GM19397 (cell line): ENCODE measurements at regions not wholly inside any gene's neighbourhood (a gene's known extent, or its start where the extent isn't known, plus 50 kb on each side); places are given as distances from the start of the nearest gene placed in this dataset.

Experiments
- ATAC-seq: cut with Tn5 transposase; IDR thresholded peaks from one replicate; pipeline ENCODE4 v1.9.1; 2021; ENCODE audit warnings: mild to moderate bottlenecking, moderate library complexity; ENCODE audit not compliant: unreplicated experiment

GRCh38 chr4:61036071-61036684 lies 163.9 kb upstream of the ADGRL3 start:
- no peak for ATAC-seq

- ATAC-seq = no peak
These were observed 158.6 kb upstream of the ADGRL3 start for GRCh38 chr4:61041527-61041926.

GRCh38 chr4:61044837-61045236 lies 155.3 kb upstream of the ADGRL3 start:
- ATAC-seq = no peak

GRCh38 chr4:61049018-61049417 lies 151.1 kb upstream of the ADGRL3 start:
- ATAC-seq = no peak

GRCh38 chr4:61067381-61067780 lies 132.7 kb upstream of the ADGRL3 start:
- ATAC-seq = no peak

- no peak for ATAC-seq
These were observed 132.1 kb upstream of the ADGRL3 start for GRCh38 chr4:61068060-61068459.

- ATAC-seq = no peak
These were observed 131.4 kb upstream of the ADGRL3 start for GRCh38 chr4:61068745-61069144.

GRCh38 chr4:61070269-61070668 lies 129.9 kb upstream of the ADGRL3 start:
- ATAC-seq = no peak

- ATAC-seq = no peak
These were observed 120.7 kb upstream of the ADGRL3 start for GRCh38 chr4:61079427-61079826.

- no peak for ATAC-seq
These were observed 120.2 kb upstream of the ADGRL3 start for GRCh38 chr4:61079976-61080375.

GRCh38 chr4:61085534-61085933 lies 114.6 kb upstream of the ADGRL3 start:
- ATAC-seq = no peak

- ATAC-seq = no peak
These were observed 113.8 kb upstream of the ADGRL3 start for GRCh38 chr4:61086357-61086756.

- ATAC-seq = no peak
These were observed 113.1 kb upstream of the ADGRL3 start for GRCh38 chr4:61086979-61087378.

GRCh38 chr4:61094854-61095598 lies 105.1 kb upstream of the ADGRL3 start:
- no peak for ATAC-seq

GRCh38 chr4:61128682-61129081 lies 71.4 kb upstream of the ADGRL3 start:
- ATAC-seq = no peak

GRCh38 chr4:61129971-61130370 lies 70.2 kb upstream of the ADGRL3 start:
- ATAC-seq = no peak

GRCh38 chr4:61143461-61143860 lies 56.7 kb upstream of the ADGRL3 start:
- ATAC-seq = no peak

- ATAC-seq = no peak
These were observed 50.8 kb upstream of the ADGRL3 start for GRCh38 chr4:61149278-61149677.
